ENCODE measurements at regions not wholly inside any gene's neighbourhood (a gene's known extent, or its start where the extent isn't known, plus 50 kb on each side); places are given as distances from the start of the nearest gene placed in this dataset.

GRCh38 chr3:34890247-34890646 is 749.1 kb upstream of the ARPP21 start:
- no peak for ATAC-seq
- Mint-ChIP-seq H3K27ac (no peak overlapping the region), H3K4me1 (peaks cover 20% of the 10 kb centered on the region), H3K36me3 (peaks cover 7% of the 10 kb centered on the region), H3K4me3 (no peak overlapping the region), H3K9me3 (peaks cover 28% of the 10 kb centered on the region), H3K27me3 (ENCODE audit: low read depth) (no peaks in the 10 kb centered on the region)
- CTCF ChIA-PET = no interaction called here
- TF ChIP-seq RELA (CRISPR knock-in tag; IDR thresholded peaks at IDR 0.05; ENCODE audit: borderline replicate concordance) (no peak), ELF4 (CRISPR knock-in tag; IDR thresholded peaks at IDR 0.05; ENCODE audit: low read depth) (no peak), HMGXB4 (CRISPR knock-in tag; IDR thresholded peaks at IDR 0.05) (no peak), TP53 (CRISPR knock-in tag; IDR thresholded peaks at IDR 0.05) (no peak), ZNF416 (CRISPR knock-in tag; IDR thresholded peaks at IDR 0.05) (no peak), FOXJ3 (CRISPR knock-in tag; IDR thresholded peaks at IDR 0.05; ENCODE audit: borderline replicate concordance) (no peak), FOXP4 (CRISPR knock-in tag; IDR thresholded peaks at IDR 0.05) (no peak), ZNF423 (CRISPR knock-in tag; IDR thresholded peaks at IDR 0.05) (no peak), NFATC4 (CRISPR knock-in tag; IDR thresholded peaks at IDR 0.05) (no peak), KAT7 (CRISPR knock-in tag; IDR thresholded peaks at IDR 0.05; ENCODE audit: borderline replicate concordance) (no peak), USF1 (CRISPR knock-in tag; IDR thresholded peaks at IDR 0.05) (no peak), USF2 (CRISPR knock-in tag; IDR thresholded peaks at IDR 0.05) (no peak), ZNF263 (CRISPR knock-in tag; IDR thresholded peaks at IDR 0.05; ENCODE audit: low read depth) (no peak), E2F5 (CRISPR knock-in tag; IDR thresholded peaks at IDR 0.05) (no peak), ATF3 (CRISPR knock-in tag; conservative IDR thresholded peaks at IDR 0.05) (no peak), ZNF671 (CRISPR knock-in tag; IDR thresholded peaks at IDR 0.05) (no peak)
- DNase-seq (ENCODE audit: low spot score) = no peak
- POLR2A ChIA-PET = no interaction called here

GRCh38 chr3:34891941-34892340 is 747.4 kb upstream of the ARPP21 start:
- no peak overlapping the region for H3K27ac Mint-ChIP-seq
- peaks cover 28% of the 10 kb centered on the region for H3K9me3 Mint-ChIP-seq
- TF ChIP-seq E2F1 (CRISPR knock-in tag; IDR thresholded peaks at IDR 0.05) (no peak), ETV6 (CRISPR knock-in tag; IDR thresholded peaks at IDR 0.05) (no peak), HMGA2 (CRISPR knock-in tag; IDR thresholded peaks at IDR 0.05) (no peak), RELA (CRISPR knock-in tag; IDR thresholded peaks at IDR 0.05; ENCODE audit: borderline replicate concordance) (no peak), NR2C2 (CRISPR knock-in tag; IDR thresholded peaks at IDR 0.05) (no peak), MAX (CRISPR knock-in tag; IDR thresholded peaks at IDR 0.05) (no peak), ZMAT4 (CRISPR knock-in tag; IDR thresholded peaks at IDR 0.05) (no peak), ESRRA (CRISPR knock-in tag; IDR thresholded peaks at IDR 0.05; ENCODE audit: borderline replicate concordance) (no peak), FOXJ3 (CRISPR knock-in tag; IDR thresholded peaks at IDR 0.05; ENCODE audit: borderline replicate concordance) (no peak)
- H3K27me3 Mint-ChIP-seq (ENCODE audit: low read depth) = no peaks in the 10 kb centered on the region
- peaks cover 20% of the 10 kb centered on the region for H3K4me1 Mint-ChIP-seq
- no peak for ATAC-seq
- peaks cover 7% of the 10 kb centered on the region for H3K36me3 Mint-ChIP-seq
- ChIA-PET POLR2A (no interaction called here), CTCF (no interaction called here)
- no peak for DNase-seq (ENCODE audit: low spot score)
- H3K4me3 Mint-ChIP-seq = no peak overlapping the region

All from WTC11 (cell line).